HFF-Myc (cell line): ENCODE measurements at regions not wholly inside any gene's neighbourhood (a gene's known extent, or its start where the extent isn't known, plus 50 kb on each side); places are given as distances from the start of the nearest gene placed in this dataset.

ENCODE experiments used
- DNase-seq: peaks from one replicate; pipeline ENCODE4 v3.0.0-alpha.2; 2011; ENCODE audit warnings: low read depth; ENCODE audit errors: extremely low read depth
- H3K4me3 ChIP-seq: replicated peaks from 2 replicates; pipeline ENCODE4 v1.5.1; 2011; ENCODE audit warnings: low read depth, mild to moderate bottlenecking, control low read depth, low read length
- TF ChIP-seq, protein P1 (sequence below): IDR thresholded peaks from 2 replicates; pipeline ENCODE4 v1.5.1; 2012; ENCODE audit warnings: mild to moderate bottlenecking, low read depth, low read length, control low read depth; ENCODE audit errors: missing control alignments

DNA sequence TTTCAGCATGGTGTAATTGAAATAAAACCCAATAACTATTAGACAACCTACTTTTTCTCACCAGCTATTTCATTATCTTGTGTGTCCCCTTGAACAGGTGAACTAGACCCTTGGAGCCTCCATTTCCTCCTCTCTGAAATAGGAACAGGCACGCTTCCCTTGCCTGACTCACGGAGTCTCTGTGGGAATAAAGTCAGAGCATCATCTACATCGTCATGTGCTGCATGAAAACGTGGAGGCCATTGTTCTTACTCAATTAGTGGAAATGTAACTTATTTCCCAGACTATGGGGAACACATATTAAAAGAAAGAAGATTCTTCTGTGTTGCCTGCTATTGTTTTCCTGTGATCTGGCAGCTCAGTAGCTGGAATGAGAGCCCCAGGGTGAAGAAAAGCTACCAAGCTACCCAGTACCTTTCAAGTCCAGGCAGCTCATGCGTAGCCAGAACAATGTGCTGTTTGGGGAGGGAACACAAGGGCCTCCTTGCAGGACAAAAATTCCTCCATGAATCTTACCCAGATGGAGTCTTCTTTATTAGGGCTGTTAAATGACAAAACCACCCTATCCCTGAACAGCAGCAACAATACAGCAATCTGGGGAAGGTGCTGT, 59.8 kb downstream of the SOX11 start:
- TF ChIP-seq, protein P1, sequence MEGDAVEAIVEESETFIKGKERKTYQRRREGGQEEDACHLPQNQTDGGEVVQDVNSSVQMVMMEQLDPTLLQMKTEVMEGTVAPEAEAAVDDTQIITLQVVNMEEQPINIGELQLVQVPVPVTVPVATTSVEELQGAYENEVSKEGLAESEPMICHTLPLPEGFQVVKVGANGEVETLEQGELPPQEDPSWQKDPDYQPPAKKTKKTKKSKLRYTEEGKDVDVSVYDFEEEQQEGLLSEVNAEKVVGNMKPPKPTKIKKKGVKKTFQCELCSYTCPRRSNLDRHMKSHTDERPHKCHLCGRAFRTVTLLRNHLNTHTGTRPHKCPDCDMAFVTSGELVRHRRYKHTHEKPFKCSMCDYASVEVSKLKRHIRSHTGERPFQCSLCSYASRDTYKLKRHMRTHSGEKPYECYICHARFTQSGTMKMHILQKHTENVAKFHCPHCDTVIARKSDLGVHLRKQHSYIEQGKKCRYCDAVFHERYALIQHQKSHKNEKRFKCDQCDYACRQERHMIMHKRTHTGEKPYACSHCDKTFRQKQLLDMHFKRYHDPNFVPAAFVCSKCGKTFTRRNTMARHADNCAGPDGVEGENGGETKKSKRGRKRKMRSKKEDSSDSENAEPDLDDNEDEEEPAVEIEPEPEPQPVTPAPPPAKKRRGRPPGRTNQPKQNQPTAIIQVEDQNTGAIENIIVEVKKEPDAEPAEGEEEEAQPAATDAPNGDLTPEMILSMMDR: no peak
- DNase-seq: no peak
- H3K4me3 ChIP-seq: no peak overlapping the region

DNA sequence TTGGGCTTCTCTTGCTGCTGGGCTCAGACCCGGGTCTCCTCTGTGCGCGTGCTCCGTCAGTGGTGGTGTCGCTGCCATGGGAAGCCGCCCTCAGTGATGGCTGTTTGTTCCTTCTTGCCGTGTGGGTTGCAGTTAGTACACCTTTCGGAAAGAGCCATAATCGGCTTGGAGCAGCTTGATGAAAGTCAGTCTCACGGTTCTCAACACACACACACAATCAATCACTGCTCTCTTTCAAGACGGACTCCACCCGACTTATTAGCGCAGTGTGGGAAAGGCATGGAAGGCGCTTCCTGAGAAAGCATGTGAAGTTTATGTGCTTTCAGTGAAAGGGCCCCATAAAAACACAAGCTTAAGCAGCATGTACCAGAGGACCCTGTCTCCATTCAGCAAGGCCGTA, 64.1 kb downstream of the SOX11 start:
- no peak overlapping the region for H3K4me3 ChIP-seq
- DNase-seq: no peak

DNA sequence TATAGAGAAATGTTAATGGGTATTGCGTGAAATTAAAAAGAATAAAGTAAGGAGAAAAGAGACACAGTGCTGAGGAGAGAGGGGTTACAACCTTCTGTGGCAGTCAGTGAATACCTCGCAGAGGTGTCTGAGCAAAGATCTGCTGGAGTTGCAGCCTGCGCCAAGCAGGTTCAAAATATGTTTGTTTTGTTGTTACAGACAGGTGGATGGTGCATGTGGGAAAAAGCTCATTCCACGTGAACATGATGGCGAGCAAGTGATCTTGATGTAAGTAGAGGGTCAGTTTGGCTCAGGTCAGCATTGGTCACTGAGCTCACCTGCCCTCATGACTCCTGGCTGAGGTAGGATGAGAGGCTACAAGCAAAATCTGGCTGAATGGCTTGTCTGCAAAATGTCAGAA, 66.2 kb downstream of the SOX11 start:
- no peak for DNase-seq
- no peak overlapping the region for H3K4me3 ChIP-seq
- TF ChIP-seq, protein P1: no peak

More for the DNA sequence above, 64.1 kb downstream of the SOX11 start:
- TF ChIP-seq, protein P1: no peak

DNA sequence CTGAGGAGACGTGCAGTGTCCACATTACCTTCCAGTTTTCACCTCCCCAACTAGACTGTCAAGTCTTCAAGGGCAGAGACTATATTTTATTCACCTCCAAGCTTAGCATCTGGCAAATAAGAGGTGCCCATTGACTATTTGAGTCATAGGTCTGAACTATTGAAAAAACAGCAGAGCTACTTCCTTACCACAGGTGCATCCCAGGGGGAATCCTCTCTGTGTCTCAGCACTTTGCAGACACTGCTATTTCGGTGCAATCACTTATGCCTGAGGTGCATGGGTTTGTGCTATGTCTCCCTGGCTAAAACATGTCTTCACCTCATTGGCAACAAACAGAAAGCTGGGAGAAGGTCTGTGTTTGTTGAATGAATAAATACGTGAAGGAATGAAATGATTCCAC, 67.8 kb downstream of the SOX11 start:
- no peak overlapping the region for H3K4me3 ChIP-seq
- TF ChIP-seq, protein P1: no peak
- no peak for DNase-seq

DNA sequence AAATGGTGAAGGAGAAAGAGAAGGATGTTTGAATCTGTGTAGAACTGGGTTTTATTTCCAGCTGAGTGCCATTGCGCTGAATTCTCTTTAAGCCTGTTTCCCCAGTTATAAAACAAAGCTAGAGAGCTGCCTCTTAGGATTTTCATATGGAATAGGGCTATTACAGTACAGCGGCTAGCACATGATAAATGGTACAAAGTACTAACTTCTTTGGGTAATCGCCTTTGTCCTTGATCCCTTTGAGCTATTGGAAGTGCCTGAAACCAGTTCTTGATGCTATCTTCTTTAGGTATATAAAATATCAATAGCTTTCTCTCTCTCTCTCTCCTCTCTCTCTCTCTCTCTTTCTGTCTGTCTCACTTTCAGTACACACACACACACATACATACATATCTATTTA, 71.3 kb downstream of the SOX11 start:
- H3K4me3 ChIP-seq: no peak overlapping the region
- TF ChIP-seq, protein P1: no peak

DNA sequence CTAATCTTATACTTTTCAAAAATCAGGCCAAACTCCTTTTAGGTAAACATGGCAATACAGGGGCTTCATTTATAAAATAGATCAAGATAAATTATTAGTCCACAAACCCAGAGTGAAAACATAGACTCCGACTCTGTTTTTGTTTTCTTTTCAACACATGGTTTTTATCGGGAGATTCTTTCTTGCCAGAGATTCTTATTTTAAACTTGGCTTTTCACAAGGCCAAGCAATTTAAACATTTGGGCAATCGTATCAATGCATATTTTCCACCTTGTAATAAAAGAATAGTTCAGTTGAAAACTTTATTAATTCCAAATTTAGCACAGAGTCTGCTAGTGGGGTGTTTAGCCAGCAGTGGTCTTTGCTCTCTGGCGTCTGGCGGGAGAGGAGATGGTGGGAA, 71.9 kb downstream of the SOX11 start:
- DNase-seq: no peak
- H3K4me3 ChIP-seq: no peak overlapping the region

More for the DNA sequence above, 71.3 kb downstream of the SOX11 start:
- no peak for DNase-seq

More for the DNA sequence above, 71.9 kb downstream of the SOX11 start:
- TF ChIP-seq, protein P1: no peak
